Tibial nerve (tissue), 4 donors: ENCODE measurements at regions not wholly inside any gene's neighbourhood (a gene's known extent, or its start where the extent isn't known, plus 50 kb on each side); places are given as distances from the start of the nearest gene placed in this dataset.

Experiments
- DNase-seq, 2 donors: peaks; one replicate each; pipeline ENCODE4 v3.0.0-alpha.2; 2019; ENCODE audit warnings: low spot score in 2 of 2
- H3K27ac ChIP-seq, 4 donors: fragments of 200-600 bp; sonication (generic) in 3 of 4; one replicate each; pipeline ENCODE4 v1.5.1; 2017 to 2019; ENCODE audit warnings: mild to moderate bottlenecking in 1 of 4
- H3K27me3 ChIP-seq, 2 donors: fragments of 200-600 bp; sonication (generic) in 1 of 2; one replicate each; pipeline versions ENCODE4 v1.5.1 to v1.6.0; 2017 to 2019
- H3K36me3 ChIP-seq, 3 donors: fragments of 200-600 bp; sonication (generic); one replicate each; pipeline ENCODE4 v1.5.1; 2018 to 2019
- H3K4me1 ChIP-seq, 4 donors: fragments of 200-600 bp; sonication (generic) in 3 of 4; one replicate each; pipeline ENCODE4 v1.5.1; 2017 to 2019
- H3K4me3 ChIP-seq, 4 donors: fragments of 200-600 bp; sonication (generic) in 3 of 4; one replicate each; pipeline ENCODE4 v1.5.1; 2017 to 2019; ENCODE audit warnings: mild to moderate bottlenecking in 1 of 4, moderate library complexity in 1 of 4
- H3K9me3 ChIP-seq, 4 donors: fragments of 200-600 bp; sonication (generic) in 3 of 4; one replicate each; pipeline ENCODE4 v1.5.1; 2017 to 2019
- CTCF ChIP-seq, 5 experiments: fragments of 200-600 bp in 3 of 5; fragments of 450-650 bp in 2 of 5; sonication (generic) in 3 of 5; IDR thresholded peaks; one replicate each; pipeline ENCODE4 v1.5.1; 2016 to 2019; ENCODE audit warnings: antibody characterized with exemption in 5 of 5, mild to moderate bottlenecking in 3 of 5, moderate library complexity in 2 of 5
- EP300 ChIP-seq, 2 donors: sonication (generic); formaldehyde crosslinking; IDR thresholded peaks; one replicate each; pipeline ENCODE4 v1.6.1; 2017; ENCODE audit warnings: antibody characterized with exemption in 2 of 2, mild to moderate bottlenecking in 1 of 2
- POLR2A ChIP-seq, 2 donors: fragments of 450-650 bp; IDR thresholded peaks; one replicate each; pipeline ENCODE4 v1.6.1; 2017; ENCODE audit warnings: antibody characterized with exemption in 2 of 2, mild to moderate bottlenecking in 2 of 2, moderate library complexity in 2 of 2
- WGBS, 2 donors: methylation state at CpG; one replicate each; pipeline ENCODE4 v1.1.5; 2018; 5-methylcytosine and 5-hydroxymethylcytosine counted together

GRCh38 chr5:28576022-28576421 lies 1537.6 kb upstream of the CDH9 start:
- DNase-seq, result no peak
- Histone ChIP-seq H3K9me3 (peaks cover 0 to 4% (median 0%) of the 10 kb centered on the region in 4 donors), H3K4me1 (no peaks in the 10 kb centered on the region), H3K4me3 (no peak overlapping the region), H3K27me3 (no peaks in the 10 kb centered on the region), H3K36me3 (no peaks in the 10 kb centered on the region), H3K27ac (no peak overlapping the region)
- no peak for TF ChIP-seq EP300 (IDR thresholded peaks at IDR 0.05)
- no peak for TF ChIP-seq POLR2A (IDR thresholded peaks at IDR 0.05)
- TF ChIP-seq CTCF (IDR thresholded peaks at IDR 0.05), result no peak
- WGBS, 2 donors, result 72 to 80% methylated on average over 2 of the region's 2 CpGs

- Histone ChIP-seq H3K36me3 (no peaks in the 10 kb centered on the region), H3K4me1 (no peaks in the 10 kb centered on the region), H3K27ac (no peak overlapping the region), H3K27me3 (no peaks in the 10 kb centered on the region), H3K4me3 (no peak overlapping the region), H3K9me3 (peaks cover 0 to 4% (median 0%) of the 10 kb centered on the region in 4 donors)
- no peak for TF ChIP-seq EP300 (IDR thresholded peaks at IDR 0.05)
- no peak for TF ChIP-seq CTCF (IDR thresholded peaks at IDR 0.05)
- no peak for TF ChIP-seq POLR2A (IDR thresholded peaks at IDR 0.05)
- WGBS, 2 donors, result 98 to 100% methylated on average over 6 to 7 of the region's 7 CpGs
- no peak for DNase-seq
These were observed 1537.0 kb upstream of the CDH9 start for GRCh38 chr5:28575368-28575767.

- H3K4me1 ChIP-seq, result no peaks in the 10 kb centered on the region
- H3K36me3 ChIP-seq, result no peaks in the 10 kb centered on the region
- no peak overlapping the region for H3K4me3 ChIP-seq
- H3K27me3 ChIP-seq, result no peaks in the 10 kb centered on the region
- 86 to 93% methylated on average over 1 of the region's 1 CpG for WGBS, 2 donors
- no peak overlapping the region for H3K27ac ChIP-seq
- peaks cover 0 to 4% (median 0%) of the 10 kb centered on the region in 4 donors for H3K9me3 ChIP-seq
- no peak for TF ChIP-seq CTCF (IDR thresholded peaks at IDR 0.05)
- no peak for TF ChIP-seq POLR2A (IDR thresholded peaks at IDR 0.05)
- no peak for TF ChIP-seq EP300 (IDR thresholded peaks at IDR 0.05)
- no peak for DNase-seq
These were observed 1536.2 kb upstream of the CDH9 start for GRCh38 chr5:28574606-28575005.

GRCh38 chr5:28567048-28567447 lies 1528.7 kb upstream of the CDH9 start:
- peaks cover 0 to 5% (median under 1%) of the 10 kb centered on the region in 4 donors for H3K9me3 ChIP-seq
- no peaks in the 10 kb centered on the region for H3K36me3 ChIP-seq
- H3K27ac ChIP-seq, result no peak overlapping the region
- WGBS, 2 donors, result 93% methylated on average over 6 of the region's 6 CpGs
- no peaks in the 10 kb centered on the region for H3K4me1 ChIP-seq
- H3K27me3 ChIP-seq, result no peaks in the 10 kb centered on the region
- TF ChIP-seq POLR2A (IDR thresholded peaks at IDR 0.05) (no peak), EP300 (IDR thresholded peaks at IDR 0.05) (no peak), CTCF (IDR thresholded peaks at IDR 0.05) (no peak)
- DNase-seq, result no peak
- H3K4me3 ChIP-seq, result no peak overlapping the region

- TF ChIP-seq EP300 (IDR thresholded peaks at IDR 0.05), result no peak
- TF ChIP-seq POLR2A (IDR thresholded peaks at IDR 0.05), result no peak
- TF ChIP-seq CTCF (IDR thresholded peaks at IDR 0.05), result no peak
- no peak for DNase-seq
- Histone ChIP-seq H3K4me3 (no peak overlapping the region), H3K4me1 (no peaks in the 10 kb centered on the region), H3K9me3 (peaks cover 0 to 9% (median 2%) of the 10 kb centered on the region in 4 donors), H3K36me3 (no peaks in the 10 kb centered on the region), H3K27ac (no peak overlapping the region), H3K27me3 (no peaks in the 10 kb centered on the region)
These were observed 1523.1 kb upstream of the CDH9 start for GRCh38 chr5:28561522-28561921.
